B cell (primary cell): ENCODE measurements at regions not wholly inside any gene's neighbourhood (a gene's known extent, or its start where the extent isn't known, plus 50 kb on each side); places are given as distances from the start of the nearest gene placed in this dataset.

Experiments
- ATAC-seq: fragments of 200-7000 bp; cut with Tn5 transposase; one replicate; pipeline ENCODE4 v1.10.0; 2021; ENCODE audit warnings: low read depth, mild to moderate bottlenecking, moderate number of reproducible peaks, moderate library complexity
- CTCF ChIA-PET: fragments of 350-600 bp; sonication (Branson Sonifier 250); formaldehyde crosslinking; loops from one replicate; lab custom pipeline; 2021; ENCODE audit warnings: antibody characterized with exemption, inconsistent platforms; lab: Charles Lee
- POLR2A ChIA-PET: fragments of 350-600 bp; sonication (Branson Sonifier 250); formaldehyde crosslinking; loops from one replicate; lab custom pipeline; 2021; ENCODE audit warnings: antibody characterized with exemption; lab: Charles Lee
- DNase-seq: peaks from one replicate; pipeline ENCODE4 v3.0.0; 2013
- H2AFZ ChIP-seq: 2 replicates; pipeline ENCODE4 v1.6.1; 2012; ENCODE audit warnings: mild to moderate bottlenecking, low read depth, low read length; ENCODE audit not compliant: insufficient read depth, poor library complexity, severe bottlenecking
- H3K27ac ChIP-seq, 2 donors: 1 replicate in 1 of 2; 2 replicates in 1 of 2; pipeline ENCODE4 v1.5.1; 2012 to 2013; ENCODE audit warnings: low read length in 2 of 2, mild to moderate bottlenecking in 2 of 2, moderate library complexity in 1 of 2
- H3K27me3 ChIP-seq, 4 experiments: fragments of 200-600 bp in 1 of 4; sonication (generic) in 1 of 4; replicated peaks in 1 of 4; 1 replicate in 2 of 4; 2 replicates in 2 of 4; pipeline versions ENCODE4 v1.6.1 to v1.7.0; 2013 to 2016; ENCODE audit warnings: low read length in 3 of 4, mild to moderate bottlenecking in 2 of 4, mixed read lengths in 1 of 4, moderate library complexity in 1 of 4; ENCODE audit not compliant: insufficient read depth in 4 of 4, control insufficient read depth in 3 of 4; ENCODE audit errors: control extremely low read depth in 1 of 4
- H3K36me3 ChIP-seq, 2 experiments: replicated peaks in 1 of 2; 1 replicate in 1 of 2; 2 replicates in 1 of 2; pipeline versions ENCODE4 v1.6.1 to v1.7.1; 2013; ENCODE audit warnings: low read length in 1 of 2; ENCODE audit not compliant: insufficient read depth in 2 of 2, control insufficient read depth in 1 of 2; ENCODE audit errors: control extremely low read depth in 1 of 2, extremely low read depth in 1 of 2
- H3K4me1 ChIP-seq, 2 donors: fragments of 200-600 bp in 1 of 2; sonication (generic) in 1 of 2; 1 replicate in 1 of 2; 2 replicates in 1 of 2; pipeline versions ENCODE4 v1.5.1 to v1.6.1; 2013 to 2017; ENCODE audit warnings: low read length in 2 of 2; ENCODE audit not compliant: control insufficient read depth in 2 of 2, insufficient read depth in 2 of 2
- H3K4me2 ChIP-seq: replicated peaks from 2 replicates; pipeline ENCODE3; 2012; ENCODE audit warnings: mild to moderate bottlenecking, low read depth, low read length; ENCODE audit not compliant: poor library complexity, severe bottlenecking
- H3K4me3 ChIP-seq, 5 experiments: fragments of 200-600 bp in 1 of 5; sonication (generic) in 1 of 5; 1 replicate in 3 of 5; 2 replicates in 2 of 5; pipeline versions ENCODE4 v1.5.1 to v1.7.0; 2011 to 2016; ENCODE audit warnings: low read length in 4 of 5, mild to moderate bottlenecking in 4 of 5, low read depth in 2 of 5, control low read depth in 1 of 5, moderate library complexity in 1 of 5; ENCODE audit not compliant: insufficient read depth in 1 of 5; ENCODE audit errors: control extremely low read depth in 1 of 5, extremely low read depth in 1 of 5
- H3K79me2 ChIP-seq: fragments of 200-600 bp; sonication (generic); one replicate; pipeline ENCODE4 v1.6.0; 2016; ENCODE audit warnings: low read length; ENCODE audit not compliant: control insufficient read depth, insufficient read depth
- H3K9ac ChIP-seq: fragments of 200-600 bp; sonication (generic); 2 replicates; pipeline ENCODE4 v1.6.1; 2017; ENCODE audit warnings: mild to moderate bottlenecking, low read length, moderate library complexity
- H3K9me3 ChIP-seq, 3 donors: one replicate each; pipeline versions ENCODE4 v1.6.1 to v1.7.1; 2013; ENCODE audit warnings: low read length in 2 of 3; ENCODE audit not compliant: control insufficient read depth in 2 of 3, insufficient read depth in 1 of 3; ENCODE audit errors: control extremely low read depth in 1 of 3
- H4K20me1 ChIP-seq: 2 replicates; pipeline ENCODE4 v1.6.0; 2012; ENCODE audit warnings: mild to moderate bottlenecking, low read length; ENCODE audit not compliant: insufficient read depth, control insufficient read depth, poor library complexity, severe bottlenecking
- H3K27ac Mint-ChIP-seq: one replicate; pipeline ENCODE4 v1.8.0; 2021; ENCODE audit warnings: mixed read lengths
- H3K27me3 Mint-ChIP-seq: one replicate; pipeline ENCODE4 v1.8.0; 2021; ENCODE audit warnings: mixed read lengths
- H3K4me1 Mint-ChIP-seq: one replicate; pipeline ENCODE4 v1.8.0; 2021; ENCODE audit warnings: mixed read lengths
- H3K4me3 Mint-ChIP-seq: one replicate; pipeline ENCODE4 v1.8.0; 2021; ENCODE audit warnings: mixed read lengths
- H3K9me3 Mint-ChIP-seq: one replicate; pipeline ENCODE4 v1.8.0; 2022; ENCODE audit warnings: mixed read lengths; ENCODE audit not compliant: insufficient read depth
- CTCF ChIP-seq: fragments of 200-600 bp; IDR thresholded peaks from one replicate; pipeline ENCODE4 v1.8.0; 2022; ENCODE audit warnings: antibody characterized with exemption, mild to moderate bottlenecking
- EZH2 ChIP-seq: IDR thresholded peaks from 2 replicates; pipeline ENCODE4 v1.6.1; 2012; ENCODE audit warnings: borderline replicate concordance, low read depth, mild to moderate bottlenecking, moderate library complexity, low read length; ENCODE audit not compliant: insufficient read depth, poor library complexity, severe bottlenecking
- WGBS: methylation state at CpG from one replicate; pipeline ENCODE4 v1.1.5; 2013; ENCODE audit warnings: missing lambda C conversion rate; ENCODE audit not compliant: insufficient coverage; 5-methylcytosine and 5-hydroxymethylcytosine counted together
- intact Hi-C: fragments of 100-400 bp; cut with micrococcal nuclease; formaldehyde crosslinking; loops from one replicate; pipeline ENCODE4 v1.10.0; 2022

- H3K79me2 ChIP-seq, result no peaks in the 10 kb centered on the region
- intact Hi-C loops, result no loop called here
- no peak overlapping the region for H3K27ac ChIP-seq
- CTCF ChIA-PET, result no interaction called here
- no CpG with 5 or more reads among the region's 3 CpGs for WGBS
- H3K4me3 ChIP-seq, result no peak overlapping the region
- DNase-seq (no peak), ATAC-seq (no peak)
- H3K4me1 ChIP-seq, result no peaks in the 10 kb centered on the region
- H3K27me3 ChIP-seq, result no peaks in the 10 kb centered on the region
- no peak overlapping the region for H2AFZ ChIP-seq
- Mint-ChIP-seq H3K27ac (no peak overlapping the region), H3K9me3 (peaks cover 3% of the 10 kb centered on the region), H3K27me3 (no peaks in the 10 kb centered on the region), H3K4me1 (no peaks in the 10 kb centered on the region), H3K4me3 (no peak overlapping the region)
- no peak overlapping the region for H3K9ac ChIP-seq
- POLR2A ChIA-PET, result no interaction called here
- H3K36me3 ChIP-seq, result no peaks in the 10 kb centered on the region
- no peak overlapping the region for H3K4me2 ChIP-seq
- H3K9me3 ChIP-seq, result no peaks in the 10 kb centered on the region
- TF ChIP-seq EZH2 (no peak), CTCF (no peak)
- no peaks in the 10 kb centered on the region for H4K20me1 ChIP-seq
Observed at GRCh38 chr6:68189217-68189815, 445.8 kb upstream of the ADGRB3 start.

GRCh38 chr6:68186870-68187269, 448.2 kb upstream of the ADGRB3 start:
- H3K27ac ChIP-seq, result no peak overlapping the region
- 100% methylated on average over 2 of the region's 2 CpGs for WGBS
- no peaks in the 10 kb centered on the region for H3K9me3 ChIP-seq
- Mint-ChIP-seq H3K9me3 (peaks cover 3% of the 10 kb centered on the region), H3K4me3 (no peak overlapping the region), H3K4me1 (no peaks in the 10 kb centered on the region), H3K27me3 (no peaks in the 10 kb centered on the region), H3K27ac (no peak overlapping the region)
- ChIA-PET POLR2A (no interaction called here), CTCF (no interaction called here)
- no peaks in the 10 kb centered on the region for H3K79me2 ChIP-seq
- TF ChIP-seq EZH2 (no peak), CTCF (no peak)
- no peaks in the 10 kb centered on the region for H3K4me1 ChIP-seq
- no peak overlapping the region for H3K9ac ChIP-seq
- no peaks in the 10 kb centered on the region for H3K27me3 ChIP-seq
- H3K4me2 ChIP-seq, result no peak overlapping the region
- no peak for ATAC-seq
- intact Hi-C loops, result no loop called here
- no peak overlapping the region for H2AFZ ChIP-seq
- no peak for DNase-seq
- no peak overlapping the region for H3K4me3 ChIP-seq
- H3K36me3 ChIP-seq, result no peaks in the 10 kb centered on the region
- no peaks in the 10 kb centered on the region for H4K20me1 ChIP-seq
